A673 (cell line): ENCODE measurements at regions not wholly inside any gene's neighbourhood (a gene's known extent, or its start where the extent isn't known, plus 50 kb on each side); places are given as distances from the start of the nearest gene placed in this dataset.
A peak's percentile ranks its signal among the peaks of the same experiment; 100 is the strongest.

Experiments used
- BruUV-seq: library from RNA; stranded (reverse); fragments of 400-500 nt; replicated peaks from 2 replicates; lab custom pipeline; 2021; lab: Mats Ljungman, UMichigan
- CTCF ChIA-PET: fragments of 300-600 bp; sonication (Branson Sonifier 250); formaldehyde crosslinking; loops from one replicate; lab custom pipeline; 2022; ENCODE audit warnings: antibody characterized with exemption; lab: Charles Lee
- POLR2A ChIA-PET: fragments of 300-600 bp; sonication (Branson Sonifier 250); formaldehyde crosslinking; loops from one replicate; lab custom pipeline; 2022; ENCODE audit warnings: antibody characterized with exemption; ENCODE audit not compliant: low non-redundant PET; lab: Charles Lee
- DNase-seq: peaks from one replicate; pipeline ENCODE4 v3.0.0-alpha.2; 2015; ENCODE audit warnings: low spot score
- H3K27ac ChIP-seq: fragments of 200-600 bp; sonication (generic); 2 replicates; pipeline ENCODE4 v1.5.1; 2016; ENCODE audit warnings: mixed run types, low read depth, mild to moderate bottlenecking, mixed read lengths, antibody characterized with exemption, low read length; ENCODE audit not compliant: poor library complexity, severe bottlenecking
- H3K27me3 ChIP-seq: fragments of 200-600 bp; sonication (generic); replicated peaks from 2 replicates; pipeline ENCODE4 v1.6.1; 2017; ENCODE audit warnings: mixed run types, low read depth, mild to moderate bottlenecking, mixed read lengths, antibody characterized with exemption, low read length; ENCODE audit not compliant: insufficient read depth, poor library complexity
- H3K36me3 ChIP-seq: fragments of 200-600 bp; sonication (generic); 2 replicates; pipeline ENCODE4 v1.6.1; 2016; ENCODE audit warnings: mixed run types, mild to moderate bottlenecking, mixed read lengths, antibody characterized with exemption, low read length; ENCODE audit not compliant: insufficient read depth, poor library complexity, severe bottlenecking
- H3K4me1 ChIP-seq: fragments of 200-600 bp; sonication (generic); 2 replicates; pipeline ENCODE4 v1.6.1; 2017; ENCODE audit warnings: mixed run types, mild to moderate bottlenecking, mixed read lengths, antibody characterized with exemption, low read length; ENCODE audit not compliant: insufficient read depth, poor library complexity, severe bottlenecking
- H3K4me3 ChIP-seq: fragments of 200-600 bp; sonication (generic); 2 replicates; pipeline ENCODE4 v1.5.1; 2016; ENCODE audit warnings: low read depth, mixed run types, mild to moderate bottlenecking, mixed read lengths, low read length; ENCODE audit not compliant: poor library complexity, severe bottlenecking
- H3K9me3 ChIP-seq: fragments of 200-600 bp; sonication (generic); 2 replicates; pipeline ENCODE4 v1.6.1; 2016; ENCODE audit warnings: mixed run types, low read depth, mild to moderate bottlenecking, mixed read lengths, antibody characterized with exemption, low read length; ENCODE audit not compliant: poor library complexity, severe bottlenecking
- CTCF ChIP-seq: fragments of 300-800, 200-600 bp; sonication (generic); conservative IDR thresholded peaks from 2 replicates; pipeline ENCODE4 v1.5.1; 2017; ENCODE audit warnings: low read depth, mild to moderate bottlenecking, antibody characterized with exemption, low read length, moderate library complexity, mixed read lengths
- EZH2 ChIP-seq: fragments of 200-600 bp; sonication (generic); IDR thresholded peaks from 2 replicates; pipeline ENCODE4 v1.6.1; 2017; ENCODE audit warnings: borderline replicate concordance, low read depth, mild to moderate bottlenecking, mixed read lengths, antibody characterized with exemption, low read length; ENCODE audit not compliant: poor library complexity, severe bottlenecking
- intact Hi-C: fragments of 100-400 bp; cut with micrococcal nuclease; formaldehyde crosslinking; loops from one replicate; pipeline ENCODE4 v1.10.0; 2022; ENCODE audit not compliant: unreplicated experiment

- TF ChIP-seq CTCF (no peak), EZH2 (no peak)
- H3K4me1 ChIP-seq: peaks cover 7% of the 10 kb centered on the region
- no peak overlapping the region for H3K4me3 ChIP-seq
- BruUV-seq: no TSS peak
- peak; percentile 36 for DNase-seq
- no peaks in the 10 kb centered on the region for H3K9me3 ChIP-seq
- intact Hi-C loops: no loop called here
- POLR2A ChIA-PET: no interaction called here
- H3K36me3 ChIP-seq: no peaks in the 10 kb centered on the region
- no peak overlapping the region for H3K27ac ChIP-seq
- CTCF ChIA-PET: no interaction called here
- H3K27me3 ChIP-seq: no peaks in the 10 kb centered on the region
These were observed 291.5 kb upstream of the ZNF32 start for GRCh38 chr10:43939939-43940820.

- Histone ChIP-seq H3K36me3 (no peaks in the 10 kb centered on the region), H3K4me1 (peaks cover 2% of the 10 kb centered on the region), H3K27me3 (no peaks in the 10 kb centered on the region), H3K9me3 (no peaks in the 10 kb centered on the region), H3K27ac (no peak overlapping the region), H3K4me3 (no peak overlapping the region)
- intact Hi-C loops: no loop called here
- DNase-seq: no peak
- no TSS peak for BruUV-seq
- CTCF ChIA-PET: no interaction called here
- no peak for TF ChIP-seq CTCF
- no peak for TF ChIP-seq EZH2
- POLR2A ChIA-PET: no interaction called here
These were observed 290.8 kb upstream of the ZNF32 start for GRCh38 chr10:43939389-43939938.

GRCh38 chr10:43938810-43939209 lies 290.1 kb upstream of the ZNF32 start:
- Histone ChIP-seq H3K9me3 (no peaks in the 10 kb centered on the region), H3K4me3 (no peak overlapping the region), H3K4me1 (no peaks in the 10 kb centered on the region), H3K27me3 (no peaks in the 10 kb centered on the region), H3K27ac (no peak overlapping the region), H3K36me3 (no peaks in the 10 kb centered on the region)
- intact Hi-C loops: no loop called here
- TF ChIP-seq CTCF (no peak), EZH2 (no peak)
- ChIA-PET POLR2A (no interaction called here), CTCF (no interaction called here)
- BruUV-seq: no TSS peak
- DNase-seq: no peak
